ENCODE measurements at regions not wholly inside any gene's neighbourhood (a gene's known extent, or its start where the extent isn't known, plus 50 kb on each side); places are given as distances from the start of the nearest gene placed in this dataset.

- peaks cover 5% of the 10 kb centered on the region for H3K9me3 Mint-ChIP-seq
- H3K4me1 Mint-ChIP-seq: no peaks in the 10 kb centered on the region
- POLR2A ChIA-PET: no interaction called here
- H3K36me3 Mint-ChIP-seq: peaks cover 1% of the 10 kb centered on the region
- ATAC-seq (ENCODE audit: low read depth) (no peak), DNase-seq (no peak)
- H3K4me3 Mint-ChIP-seq: no peak overlapping the region
- peaks cover 10% of the 10 kb centered on the region for H3K27me3 Mint-ChIP-seq
- H3K27ac Mint-ChIP-seq: no peak overlapping the region
Measured at GRCh38 chr5:67341478-67341877, 144.9 kb upstream of the CD180 start.

- no peak overlapping the region for H3K4me3 Mint-ChIP-seq
- POLR2A ChIA-PET: no interaction called here
- ATAC-seq (ENCODE audit: low read depth) (no peak), DNase-seq (no peak)
- peaks cover 14% of the 10 kb centered on the region for H3K27me3 Mint-ChIP-seq
- no peaks in the 10 kb centered on the region for H3K9me3 Mint-ChIP-seq
- H3K36me3 Mint-ChIP-seq: no peaks in the 10 kb centered on the region
- no peaks in the 10 kb centered on the region for H3K4me1 Mint-ChIP-seq
- no peak overlapping the region for H3K27ac Mint-ChIP-seq
Measured at GRCh38 chr5:67339219-67339767, 142.7 kb upstream of the CD180 start.

GRCh38 chr5:67338421-67338820 lies 141.8 kb upstream of the CD180 start:
- ATAC-seq (ENCODE audit: low read depth) (no peak), DNase-seq (no peak)
- no peaks in the 10 kb centered on the region for H3K36me3 Mint-ChIP-seq
- H3K27me3 Mint-ChIP-seq: peaks cover 16% of the 10 kb centered on the region
- H3K4me1 Mint-ChIP-seq: no peaks in the 10 kb centered on the region
- H3K27ac Mint-ChIP-seq: no peak overlapping the region
- POLR2A ChIA-PET: no interaction called here
- no peaks in the 10 kb centered on the region for H3K9me3 Mint-ChIP-seq
- no peak overlapping the region for H3K4me3 Mint-ChIP-seq

GRCh38 chr5:67337751-67338150 lies 141.2 kb upstream of the CD180 start:
- ATAC-seq (ENCODE audit: low read depth): no peak
- H3K9me3 Mint-ChIP-seq: no peaks in the 10 kb centered on the region
- no peaks in the 10 kb centered on the region for H3K4me1 Mint-ChIP-seq
- peaks cover 16% of the 10 kb centered on the region for H3K27me3 Mint-ChIP-seq
- POLR2A ChIA-PET: no interaction called here
- no peak for DNase-seq
- H3K36me3 Mint-ChIP-seq: no peaks in the 10 kb centered on the region
- H3K27ac Mint-ChIP-seq: no peak overlapping the region
- H3K4me3 Mint-ChIP-seq: no peak overlapping the region

- DNase-seq (no peak), ATAC-seq (ENCODE audit: low read depth) (no peak)
- Mint-ChIP-seq H3K4me3 (no peak overlapping the region), H3K36me3 (no peaks in the 10 kb centered on the region), H3K4me1 (no peaks in the 10 kb centered on the region), H3K27me3 (peaks cover 16% of the 10 kb centered on the region), H3K27ac (no peak overlapping the region), H3K9me3 (peaks cover 2% of the 10 kb centered on the region)
- POLR2A ChIA-PET: no interaction called here
Measured at GRCh38 chr5:67335426-67335825, 138.8 kb upstream of the CD180 start.

- Mint-ChIP-seq H3K36me3 (no peaks in the 10 kb centered on the region), H3K9me3 (peaks cover 3% of the 10 kb centered on the region), H3K27ac (no peak overlapping the region), H3K4me1 (no peaks in the 10 kb centered on the region), H3K27me3 (peaks cover 16% of the 10 kb centered on the region), H3K4me3 (no peak overlapping the region)
- POLR2A ChIA-PET: no interaction called here
- DNase-seq (no peak), ATAC-seq (ENCODE audit: low read depth) (no peak)
Measured at GRCh38 chr5:67334373-67334772, 137.8 kb upstream of the CD180 start.

GRCh38 chr5:67333171-67333570 lies 136.6 kb upstream of the CD180 start:
- ATAC-seq (ENCODE audit: low read depth) (no peak), DNase-seq (no peak)
- Mint-ChIP-seq H3K4me1 (no peaks in the 10 kb centered on the region), H3K4me3 (no peak overlapping the region), H3K27me3 (peaks cover 12% of the 10 kb centered on the region), H3K9me3 (peaks cover 3% of the 10 kb centered on the region), H3K36me3 (no peaks in the 10 kb centered on the region), H3K27ac (no peak overlapping the region)
- POLR2A ChIA-PET: no interaction called here

GRCh38 chr5:67331296-67331925 lies 134.8 kb upstream of the CD180 start:
- Mint-ChIP-seq H3K4me3 (no peak overlapping the region), H3K36me3 (no peaks in the 10 kb centered on the region), H3K4me1 (no peaks in the 10 kb centered on the region), H3K27me3 (peaks cover 9% of the 10 kb centered on the region), H3K27ac (no peak overlapping the region), H3K9me3 (peaks cover 3% of the 10 kb centered on the region)
- POLR2A ChIA-PET: no interaction called here
- DNase-seq (no peak), ATAC-seq (ENCODE audit: low read depth) (no peak)

- Mint-ChIP-seq H3K27me3 (no peaks in the 10 kb centered on the region), H3K27ac (no peak overlapping the region), H3K36me3 (peaks cover 4% of the 10 kb centered on the region), H3K4me3 (no peak overlapping the region), H3K4me1 (peaks cover 7% of the 10 kb centered on the region), H3K9me3 (peaks cover 3% of the 10 kb centered on the region)
- DNase-seq: no peak
- ATAC-seq (ENCODE audit: low read depth): no peak
- POLR2A ChIA-PET: no interaction called here
Measured at GRCh38 chr5:67319935-67320725, 123.5 kb upstream of the CD180 start.

- ATAC-seq (ENCODE audit: low read depth) (no peak), DNase-seq (no peak)
- no peaks in the 10 kb centered on the region for H3K27me3 Mint-ChIP-seq
- H3K4me1 Mint-ChIP-seq: peaks cover 7% of the 10 kb centered on the region
- peaks cover 4% of the 10 kb centered on the region for H3K36me3 Mint-ChIP-seq
- H3K27ac Mint-ChIP-seq: no peak overlapping the region
- POLR2A ChIA-PET: no interaction called here
- H3K9me3 Mint-ChIP-seq: peaks cover 3% of the 10 kb centered on the region
- H3K4me3 Mint-ChIP-seq: no peak overlapping the region
Measured at GRCh38 chr5:67318746-67319145, 122.1 kb upstream of the CD180 start.

GRCh38 chr5:67317603-67318002 lies 121.0 kb upstream of the CD180 start:
- H3K36me3 Mint-ChIP-seq: peaks cover 4% of the 10 kb centered on the region
- peaks cover 7% of the 10 kb centered on the region for H3K4me1 Mint-ChIP-seq
- no peak overlapping the region for H3K27ac Mint-ChIP-seq
- POLR2A ChIA-PET: interaction anchor here (0.7 kb wide), 1 partner anchor 303 kb away, joined by 3 read pairs; no protein-coding TSS in a partner anchor
- no peak overlapping the region for H3K4me3 Mint-ChIP-seq
- DNase-seq (no peak), ATAC-seq (ENCODE audit: low read depth) (no peak)
- no peaks in the 10 kb centered on the region for H3K27me3 Mint-ChIP-seq
- peaks cover 3% of the 10 kb centered on the region for H3K9me3 Mint-ChIP-seq

GRCh38 chr5:67316695-67317094 lies 120.1 kb upstream of the CD180 start:
- peaks cover 7% of the 10 kb centered on the region for H3K4me1 Mint-ChIP-seq
- DNase-seq (no peak), ATAC-seq (ENCODE audit: low read depth) (no peak)
- peaks cover 4% of the 10 kb centered on the region for H3K36me3 Mint-ChIP-seq
- POLR2A ChIA-PET: no interaction called here
- no peak overlapping the region for H3K4me3 Mint-ChIP-seq
- H3K27ac Mint-ChIP-seq: no peak overlapping the region
- H3K9me3 Mint-ChIP-seq: peaks cover 3% of the 10 kb centered on the region
- H3K27me3 Mint-ChIP-seq: no peaks in the 10 kb centered on the region

GRCh38 chr5:67315082-67315989 lies 118.7 kb upstream of the CD180 start:
- ATAC-seq (ENCODE audit: low read depth) (no peak), DNase-seq (no peak)
- no peak overlapping the region for H3K4me3 Mint-ChIP-seq
- H3K36me3 Mint-ChIP-seq: peaks cover 4% of the 10 kb centered on the region
- peaks cover 7% of the 10 kb centered on the region for H3K4me1 Mint-ChIP-seq
- no peak overlapping the region for H3K27ac Mint-ChIP-seq
- peaks cover 5% of the 10 kb centered on the region for H3K9me3 Mint-ChIP-seq
- POLR2A ChIA-PET: no interaction called here
- no peaks in the 10 kb centered on the region for H3K27me3 Mint-ChIP-seq
